K562 (cell line): ENCODE measurements at regions not wholly inside any gene's neighbourhood (a gene's known extent, or its start where the extent isn't known, plus 50 kb on each side); places are given as distances from the start of the nearest gene placed in this dataset.

ENCODE experiments used
- ARID2 ChIP-seq: fragments of 450-650 bp; IDR thresholded peaks from 2 replicates; pipeline ENCODE4 v1.6.1; 2017; ENCODE audit warnings: antibody characterized with exemption, mild to moderate bottlenecking
- DDX20 ChIP-seq: fragments of 450-650 bp; IDR thresholded peaks from 2 replicates; pipeline ENCODE4 v1.6.1; 2016; ENCODE audit warnings: missing genetic modification characterization, low read depth, mild to moderate bottlenecking, missing compliant biosample characterization, moderate library complexity
- ETV1 ChIP-seq: fragments of 450-650 bp; conservative IDR thresholded peaks from 2 replicates; pipeline ENCODE4 v1.6.1; 2016; ENCODE audit warnings: missing genetic modification characterization, control low read depth, low read depth, missing compliant biosample characterization
- MXI1 ChIP-seq: IDR thresholded peaks from 2 replicates; pipeline ENCODE4 v1.6.1; 2011; ENCODE audit warnings: low read depth, mild to moderate bottlenecking, improper control_type of control experiment, low read length
- MYC ChIP-seq, 2 experiments: fragments of 250-450 bp in 1 of 2; sonication (Bioruptor Pico) in 1 of 2; IDR thresholded peaks; 2 replicates each; pipeline versions ENCODE4 v1.5.1 to v1.6.1; 2012 to 2021; ENCODE audit warnings: low read depth in 2 of 2, borderline replicate concordance in 1 of 2, improper control_type of control experiment in 1 of 2, low read length in 1 of 2, mild to moderate bottlenecking in 1 of 2, moderate library complexity in 1 of 2
- NRF1 ChIP-seq, 2 experiments: fragments of 450-650 bp; IDR thresholded peaks in 1 of 2; conservative IDR thresholded peaks in 1 of 2; 2 replicates each; pipeline ENCODE4 v1.6.1; 2014; ENCODE audit warnings: mild to moderate bottlenecking in 2 of 2
- TCF7 ChIP-seq: sonication (generic); IDR thresholded peaks from 2 replicates; pipeline ENCODE4 v1.6.1; 2016; ENCODE audit warnings: antibody characterized with exemption, borderline replicate concordance
- XRCC5 ChIP-seq: fragments of 200-400 bp; formaldehyde crosslinking; IDR thresholded peaks from 2 replicates; pipeline ENCODE4 v1.6.1; 2017; ENCODE audit warnings: low read depth, mild to moderate bottlenecking, low read length
- ZNF224 ChIP-seq: sonication (generic); formaldehyde crosslinking; IDR thresholded peaks from 2 replicates; pipeline ENCODE4 v1.8.0; 2022; ENCODE audit warnings: mild to moderate bottlenecking, missing genetic modification reagents
- ZNF316 ChIP-seq: fragments of 450-650 bp; IDR thresholded peaks from 2 replicates; pipeline ENCODE4 v1.6.1; 2016
- ZNF347 ChIP-seq: fragments of 450-650 bp; formaldehyde crosslinking; IDR thresholded peaks from 2 replicates; pipeline ENCODE4 v1.4.0; 2020; ENCODE audit warnings: low read depth, mild to moderate bottlenecking, moderate library complexity
- ZNF41 ChIP-seq: fragments of 250-450 bp; sonication (Bioruptor Pico); conservative IDR thresholded peaks from 2 replicates; pipeline ENCODE4 v1.4.0; 2020; ENCODE audit warnings: mild to moderate bottlenecking
- TF ChIP-seq, protein P1 (sequence below): fragments of 150-350 bp; conservative IDR thresholded peaks from 2 replicates; pipeline ENCODE4 v1.6.1; 2014; ENCODE audit warnings: low read length
- TF ChIP-seq, protein P2 (sequence below): sonication (generic); formaldehyde crosslinking; IDR thresholded peaks from 2 replicates; pipeline ENCODE4 v1.8.1; 2023; ENCODE audit warnings: missing genetic modification reagents, mild to moderate bottlenecking, borderline replicate concordance
- TF ChIP-seq, protein P3 (sequence below): fragments of 450-650 bp; IDR thresholded peaks from 2 replicates; pipeline ENCODE4 v1.6.1; 2016; ENCODE audit warnings: missing biosample characterization, missing genetic modification characterization
- TF ChIP-seq, protein P4 (sequence below): fragments of 450-650 bp; formaldehyde crosslinking; conservative IDR thresholded peaks from 2 replicates; pipeline ENCODE4 v1.4.0; 2022; ENCODE audit warnings: mild to moderate bottlenecking, missing genetic modification characterization

DNA sequence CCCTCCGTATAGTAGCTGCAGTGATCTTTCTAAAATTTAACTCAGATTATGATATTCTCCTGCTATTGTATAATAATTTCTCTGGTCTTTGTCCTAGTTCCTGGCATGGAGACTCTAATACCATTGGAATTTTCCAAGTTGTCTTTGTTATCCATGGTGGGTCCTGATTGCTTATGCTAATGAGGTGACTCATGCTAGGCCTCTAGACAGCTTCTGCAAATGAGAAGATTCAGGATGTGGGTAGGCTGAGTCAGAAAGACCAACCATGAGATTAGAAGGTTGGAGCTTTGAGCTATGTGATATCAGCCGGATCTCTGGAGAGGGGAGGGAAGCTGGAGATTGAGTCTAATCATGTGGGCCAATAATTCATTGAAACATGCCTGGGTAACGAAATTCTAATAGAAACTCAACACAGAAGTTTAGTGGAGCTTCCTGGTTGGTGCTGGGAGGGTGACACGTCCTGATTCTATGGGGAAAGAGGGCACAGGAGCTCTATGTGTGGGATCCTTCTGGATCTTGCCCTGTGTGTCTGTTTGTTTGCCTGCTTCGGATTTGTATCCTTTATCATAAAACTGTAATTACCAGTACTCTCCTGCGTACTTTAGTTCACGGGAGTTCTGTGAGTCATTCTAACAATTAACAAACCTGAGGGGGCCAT is 73.2 kb upstream of the CNIH3 start (continued):
- TF ChIP-seq ZNF41 (CRISPR knock-in tag): no peak
- TF ChIP-seq, protein P1, sequence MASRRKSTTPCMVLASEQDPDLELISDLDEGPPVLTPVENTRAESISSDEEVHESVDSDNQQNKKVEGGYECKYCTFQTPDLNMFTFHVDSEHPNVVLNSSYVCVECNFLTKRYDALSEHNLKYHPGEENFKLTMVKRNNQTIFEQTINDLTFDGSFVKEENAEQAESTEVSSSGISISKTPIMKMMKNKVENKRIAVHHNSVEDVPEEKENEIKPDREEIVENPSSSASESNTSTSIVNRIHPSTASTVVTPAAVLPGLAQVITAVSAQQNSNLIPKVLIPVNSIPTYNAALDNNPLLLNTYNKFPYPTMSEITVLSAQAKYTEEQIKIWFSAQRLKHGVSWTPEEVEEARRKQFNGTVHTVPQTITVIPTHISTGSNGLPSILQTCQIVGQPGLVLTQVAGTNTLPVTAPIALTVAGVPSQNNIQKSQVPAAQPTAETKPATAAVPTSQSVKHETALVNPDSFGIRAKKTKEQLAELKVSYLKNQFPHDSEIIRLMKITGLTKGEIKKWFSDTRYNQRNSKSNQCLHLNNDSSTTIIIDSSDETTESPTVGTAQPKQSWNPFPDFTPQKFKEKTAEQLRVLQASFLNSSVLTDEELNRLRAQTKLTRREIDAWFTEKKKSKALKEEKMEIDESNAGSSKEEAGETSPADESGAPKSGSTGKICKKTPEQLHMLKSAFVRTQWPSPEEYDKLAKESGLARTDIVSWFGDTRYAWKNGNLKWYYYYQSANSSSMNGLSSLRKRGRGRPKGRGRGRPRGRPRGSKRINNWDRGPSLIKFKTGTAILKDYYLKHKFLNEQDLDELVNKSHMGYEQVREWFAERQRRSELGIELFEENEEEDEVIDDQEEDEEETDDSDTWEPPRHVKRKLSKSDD: no peak
- TF ChIP-seq, protein P2, sequence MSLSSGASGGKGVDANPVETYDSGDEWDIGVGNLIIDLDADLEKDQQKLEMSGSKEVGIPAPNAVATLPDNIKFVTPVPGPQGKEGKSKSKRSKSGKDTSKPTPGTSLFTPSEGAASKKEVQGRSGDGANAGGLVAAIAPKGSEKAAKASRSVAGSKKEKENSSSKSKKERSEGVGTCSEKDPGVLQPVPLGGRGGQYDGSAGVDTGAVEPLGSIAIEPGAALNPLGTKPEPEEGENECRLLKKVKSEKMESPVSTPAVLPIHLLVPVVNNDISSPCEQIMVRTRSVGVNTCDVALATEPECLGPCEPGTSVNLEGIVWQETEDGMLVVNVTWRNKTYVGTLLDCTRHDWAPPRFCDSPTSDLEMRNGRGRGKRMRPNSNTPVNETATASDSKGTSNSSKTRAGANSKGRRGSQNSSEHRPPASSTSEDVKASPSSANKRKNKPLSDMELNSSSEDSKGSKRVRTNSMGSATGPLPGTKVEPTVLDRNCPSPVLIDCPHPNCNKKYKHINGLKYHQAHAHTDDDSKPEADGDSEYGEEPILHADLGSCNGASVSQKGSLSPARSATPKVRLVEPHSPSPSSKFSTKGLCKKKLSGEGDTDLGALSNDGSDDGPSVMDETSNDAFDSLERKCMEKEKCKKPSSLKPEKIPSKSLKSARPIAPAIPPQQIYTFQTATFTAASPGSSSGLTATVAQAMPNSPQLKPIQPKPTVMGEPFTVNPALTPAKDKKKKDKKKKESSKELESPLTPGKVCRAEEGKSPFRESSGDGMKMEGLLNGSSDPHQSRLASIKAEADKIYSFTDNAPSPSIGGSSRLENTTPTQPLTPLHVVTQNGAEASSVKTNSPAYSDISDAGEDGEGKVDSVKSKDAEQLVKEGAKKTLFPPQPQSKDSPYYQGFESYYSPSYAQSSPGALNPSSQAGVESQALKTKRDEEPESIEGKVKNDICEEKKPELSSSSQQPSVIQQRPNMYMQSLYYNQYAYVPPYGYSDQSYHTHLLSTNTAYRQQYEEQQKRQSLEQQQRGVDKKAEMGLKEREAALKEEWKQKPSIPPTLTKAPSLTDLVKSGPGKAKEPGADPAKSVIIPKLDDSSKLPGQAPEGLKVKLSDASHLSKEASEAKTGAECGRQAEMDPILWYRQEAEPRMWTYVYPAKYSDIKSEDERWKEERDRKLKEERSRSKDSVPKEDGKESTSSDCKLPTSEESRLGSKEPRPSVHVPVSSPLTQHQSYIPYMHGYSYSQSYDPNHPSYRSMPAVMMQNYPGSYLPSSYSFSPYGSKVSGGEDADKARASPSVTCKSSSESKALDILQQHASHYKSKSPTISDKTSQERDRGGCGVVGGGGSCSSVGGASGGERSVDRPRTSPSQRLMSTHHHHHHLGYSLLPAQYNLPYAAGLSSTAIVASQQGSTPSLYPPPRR (CRISPR knock-in tag): no peak
- TF ChIP-seq ETV1 (tag): peak; percentile 66
- TF ChIP-seq, protein P3, sequence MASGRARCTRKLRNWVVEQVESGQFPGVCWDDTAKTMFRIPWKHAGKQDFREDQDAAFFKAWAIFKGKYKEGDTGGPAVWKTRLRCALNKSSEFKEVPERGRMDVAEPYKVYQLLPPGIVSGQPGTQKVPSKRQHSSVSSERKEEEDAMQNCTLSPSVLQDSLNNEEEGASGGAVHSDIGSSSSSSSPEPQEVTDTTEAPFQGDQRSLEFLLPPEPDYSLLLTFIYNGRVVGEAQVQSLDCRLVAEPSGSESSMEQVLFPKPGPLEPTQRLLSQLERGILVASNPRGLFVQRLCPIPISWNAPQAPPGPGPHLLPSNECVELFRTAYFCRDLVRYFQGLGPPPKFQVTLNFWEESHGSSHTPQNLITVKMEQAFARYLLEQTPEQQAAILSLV: no peak
- no peak for TF ChIP-seq XRCC5
- TF ChIP-seq TCF7: no peak; the same call in 1 of the 2 replicates
- TF ChIP-seq MXI1: no peak
- peak; percentile 38; the same call in 1 of the 2 replicates for TF ChIP-seq MYC (IDR thresholded peaks at IDR 0.05; ENCODE audit: low read depth, low read length)
- TF ChIP-seq MYC (CRISPR knock-in tag; IDR thresholded peaks at IDR 0.05; ENCODE audit: borderline replicate concordance, low read depth): no peak
- peak in 1 of 2 experiments; percentile 45; a peak in 2 of 4 replicates for TF ChIP-seq NRF1 (conservative IDR thresholded peaks at IDR 0.05 in 1 of 2, IDR thresholded peaks at IDR 0.05 in 1 of 2)
- TF ChIP-seq, protein P4, sequence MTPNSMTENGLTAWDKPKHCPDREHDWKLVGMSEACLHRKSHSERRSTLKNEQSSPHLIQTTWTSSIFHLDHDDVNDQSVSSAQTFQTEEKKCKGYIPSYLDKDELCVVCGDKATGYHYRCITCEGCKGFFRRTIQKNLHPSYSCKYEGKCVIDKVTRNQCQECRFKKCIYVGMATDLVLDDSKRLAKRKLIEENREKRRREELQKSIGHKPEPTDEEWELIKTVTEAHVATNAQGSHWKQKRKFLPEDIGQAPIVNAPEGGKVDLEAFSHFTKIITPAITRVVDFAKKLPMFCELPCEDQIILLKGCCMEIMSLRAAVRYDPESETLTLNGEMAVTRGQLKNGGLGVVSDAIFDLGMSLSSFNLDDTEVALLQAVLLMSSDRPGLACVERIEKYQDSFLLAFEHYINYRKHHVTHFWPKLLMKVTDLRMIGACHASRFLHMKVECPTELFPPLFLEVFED (CRISPR knock-in tag): no peak
- TF ChIP-seq ZNF347: no peak
- no peak for TF ChIP-seq ZNF316
- no peak for TF ChIP-seq ARID2
- no peak for TF ChIP-seq ZNF224
- TF ChIP-seq DDX20 (tag): no peak
- TF ChIP-seq, all 486 proteins: peak for 63
